ENCODE measurements at regions not wholly inside any gene's neighbourhood (a gene's known extent, or its start where the extent isn't known, plus 50 kb on each side); places are given as distances from the start of the nearest gene placed in this dataset.

DNA sequence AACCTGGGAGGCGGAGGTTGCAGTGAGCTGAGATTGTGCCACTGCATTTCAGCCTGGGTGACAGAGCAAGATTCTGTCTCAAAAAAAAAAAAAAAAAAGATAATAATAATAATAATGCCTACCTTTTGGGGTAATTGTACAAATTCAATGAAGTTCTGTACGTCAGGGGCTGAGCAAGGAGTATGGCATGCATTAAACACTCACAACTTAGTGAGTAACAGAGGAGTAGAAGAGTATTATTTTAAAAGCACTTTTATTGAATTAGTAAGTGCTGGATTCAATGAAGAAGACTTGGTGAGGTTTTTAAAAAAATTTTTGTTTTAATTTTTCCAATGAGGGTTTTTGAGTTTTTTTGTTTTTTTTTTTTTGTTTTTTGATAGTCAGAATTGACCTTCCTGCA is 783.6 kb upstream of the TBX3 start:
- Histone ChIP-seq H3K4me1 (no peaks in the 10 kb centered on the region), H3K36me3 (no peaks in the 10 kb centered on the region), H3K27me3 (no peaks in the 10 kb centered on the region), H3K4me3 (no peak overlapping the region), H3K27ac (no peak overlapping the region), H3K9me3 (no peaks in the 10 kb centered on the region)
- DNase-seq (ENCODE audit: low spot score in 2 of 2), result no peak
- TF ChIP-seq POLR2A (IDR thresholded peaks at IDR 0.05), result no peak
- no peak for TF ChIP-seq POLR2AphosphoS5 (IDR thresholded peaks at IDR 0.05)
- TF ChIP-seq, protein P1, sequence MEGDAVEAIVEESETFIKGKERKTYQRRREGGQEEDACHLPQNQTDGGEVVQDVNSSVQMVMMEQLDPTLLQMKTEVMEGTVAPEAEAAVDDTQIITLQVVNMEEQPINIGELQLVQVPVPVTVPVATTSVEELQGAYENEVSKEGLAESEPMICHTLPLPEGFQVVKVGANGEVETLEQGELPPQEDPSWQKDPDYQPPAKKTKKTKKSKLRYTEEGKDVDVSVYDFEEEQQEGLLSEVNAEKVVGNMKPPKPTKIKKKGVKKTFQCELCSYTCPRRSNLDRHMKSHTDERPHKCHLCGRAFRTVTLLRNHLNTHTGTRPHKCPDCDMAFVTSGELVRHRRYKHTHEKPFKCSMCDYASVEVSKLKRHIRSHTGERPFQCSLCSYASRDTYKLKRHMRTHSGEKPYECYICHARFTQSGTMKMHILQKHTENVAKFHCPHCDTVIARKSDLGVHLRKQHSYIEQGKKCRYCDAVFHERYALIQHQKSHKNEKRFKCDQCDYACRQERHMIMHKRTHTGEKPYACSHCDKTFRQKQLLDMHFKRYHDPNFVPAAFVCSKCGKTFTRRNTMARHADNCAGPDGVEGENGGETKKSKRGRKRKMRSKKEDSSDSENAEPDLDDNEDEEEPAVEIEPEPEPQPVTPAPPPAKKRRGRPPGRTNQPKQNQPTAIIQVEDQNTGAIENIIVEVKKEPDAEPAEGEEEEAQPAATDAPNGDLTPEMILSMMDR (IDR thresholded peaks at IDR 0.05), result no peak
- intact Hi-C loops (cut with DNase I; ENCODE audit: low total_unique reads), result no loop called here

DNA sequence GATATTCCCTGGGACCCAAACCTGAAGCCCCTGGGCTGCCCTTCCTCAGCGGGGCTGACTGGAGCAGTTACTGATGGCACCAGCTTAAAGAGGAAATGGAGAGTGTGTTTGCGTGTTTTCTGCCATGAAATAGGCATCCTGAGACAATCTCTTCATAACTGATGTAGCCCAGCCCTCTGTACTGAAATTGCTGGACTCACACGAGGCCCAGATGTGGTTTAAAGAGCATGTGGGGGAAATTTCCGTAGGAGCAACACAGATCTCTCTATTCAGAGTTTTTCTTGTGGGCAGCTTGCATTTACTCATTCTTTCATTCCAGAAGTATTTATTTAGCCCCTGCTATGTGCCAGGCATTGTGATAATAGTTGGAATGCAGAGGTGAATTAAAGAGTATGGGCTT is 782.1 kb upstream of the TBX3 start:
- intact Hi-C loops (cut with DNase I; ENCODE audit: low total_unique reads), result no loop called here
- H3K27ac ChIP-seq, result no peak overlapping the region

DNA sequence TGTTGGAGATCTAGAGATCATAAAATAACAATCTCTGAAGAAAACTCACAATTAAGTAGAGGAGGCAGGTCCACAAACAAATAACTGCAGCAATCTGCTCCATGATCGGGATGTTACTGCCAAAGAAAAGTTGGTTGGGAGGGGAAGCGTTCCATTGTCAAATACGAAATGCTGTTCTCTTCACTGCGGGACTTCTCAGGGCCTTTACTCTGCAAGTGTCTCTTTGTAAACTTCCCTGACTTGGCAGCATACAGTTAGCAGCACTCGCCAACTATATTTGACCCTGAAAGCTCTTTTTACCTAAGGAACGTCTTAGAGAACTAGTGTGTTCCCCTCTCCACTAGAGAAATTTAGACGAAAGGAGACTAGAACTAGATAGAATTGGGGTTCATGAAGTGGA is 780.7 kb upstream of the TBX3 start:
- Histone ChIP-seq H3K36me3 (no peaks in the 10 kb centered on the region), H3K27me3 (no peaks in the 10 kb centered on the region), H3K9me3 (no peaks in the 10 kb centered on the region), H3K27ac (peak overlapping the region; percentile 27 to 40), H3K4me1 (no peaks in the 10 kb centered on the region), H3K4me3 (peak overlapping the region in 1 of 3 donors; percentile 23)
- DNase-seq (ENCODE audit: low spot score in 2 of 2), result no peak
- intact Hi-C loops (cut with DNase I; ENCODE audit: low total_unique reads), result no loop called here
- TF ChIP-seq POLR2AphosphoS5 (IDR thresholded peaks at IDR 0.05), result no peak
- TF ChIP-seq, protein P1 (IDR thresholded peaks at IDR 0.05), result no peak
- TF ChIP-seq POLR2A (IDR thresholded peaks at IDR 0.05), result no peak

More for the DNA sequence above, 782.1 kb upstream of the TBX3 start:
- no peaks in the 10 kb centered on the region for H3K4me1 ChIP-seq
- DNase-seq (ENCODE audit: low spot score in 2 of 2), result no peak
- H3K9me3 ChIP-seq, result no peaks in the 10 kb centered on the region
- no peaks in the 10 kb centered on the region for H3K27me3 ChIP-seq
- no peak overlapping the region for H3K4me3 ChIP-seq
- no peak for TF ChIP-seq POLR2AphosphoS5 (IDR thresholded peaks at IDR 0.05)
- TF ChIP-seq POLR2A (IDR thresholded peaks at IDR 0.05), result no peak
- TF ChIP-seq, protein P1 (IDR thresholded peaks at IDR 0.05), result no peak
- no peaks in the 10 kb centered on the region for H3K36me3 ChIP-seq

DNA sequence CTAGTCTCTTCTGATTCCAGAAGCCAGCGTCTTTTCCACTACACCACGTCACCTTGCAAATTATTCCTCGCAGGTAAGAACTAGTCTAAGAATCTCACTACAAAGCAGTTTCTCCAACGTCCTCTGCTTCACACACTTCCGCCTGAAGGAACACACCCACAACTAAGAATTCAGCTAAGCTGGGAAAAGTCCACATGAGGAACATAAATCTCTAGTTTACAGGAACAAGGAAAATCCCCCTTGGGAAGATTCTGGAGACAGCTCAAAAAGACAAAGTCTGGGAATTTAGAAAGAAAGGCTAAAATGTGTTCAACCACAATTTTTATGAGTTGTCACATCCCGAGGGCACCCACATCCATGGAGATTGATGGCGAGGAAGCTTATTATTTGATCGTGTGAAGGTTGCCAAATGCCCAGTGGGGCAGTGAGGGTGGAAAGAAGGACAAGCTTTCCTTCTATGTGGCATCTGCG is 780.2 kb upstream of the TBX3 start:
- H3K4me1 ChIP-seq, result no peaks in the 10 kb centered on the region
- no peaks in the 10 kb centered on the region for H3K9me3 ChIP-seq
- H3K4me3 ChIP-seq, result peak overlapping the region in 1 of 3 donors; percentile 23
- DNase-seq (ENCODE audit: low spot score in 2 of 2), result no peak
- H3K27me3 ChIP-seq, result no peaks in the 10 kb centered on the region
- intact Hi-C loops (cut with DNase I; ENCODE audit: low total_unique reads), result no loop called here
- H3K27ac ChIP-seq, result peak overlapping the region; percentile 27 to 40
- TF ChIP-seq POLR2AphosphoS5 (IDR thresholded peaks at IDR 0.05) (no peak), POLR2A (IDR thresholded peaks at IDR 0.05) (no peak)
- TF ChIP-seq, protein P1 (IDR thresholded peaks at IDR 0.05), result no peak
- no peaks in the 10 kb centered on the region for H3K36me3 ChIP-seq

DNA sequence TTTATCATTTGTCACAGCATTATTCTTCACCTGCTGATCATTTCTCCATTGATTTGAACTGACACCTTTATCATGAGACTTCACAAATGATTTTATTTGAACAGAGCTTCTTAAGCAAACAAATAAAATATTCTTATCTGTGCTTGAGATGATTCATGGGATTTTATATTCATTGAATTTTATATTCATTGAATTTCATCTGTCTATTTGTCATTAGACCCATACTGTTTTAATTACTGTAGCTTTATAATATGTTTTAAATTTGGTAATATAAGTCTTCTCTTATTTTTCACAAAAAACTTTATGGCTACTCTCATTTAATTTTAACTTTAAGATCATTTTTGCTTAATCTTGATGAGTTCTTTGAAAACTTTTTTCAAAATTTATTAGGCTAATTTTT is 777.4 kb upstream of the TBX3 start:
- TF ChIP-seq POLR2A (IDR thresholded peaks at IDR 0.05) (no peak), POLR2AphosphoS5 (IDR thresholded peaks at IDR 0.05) (no peak)
- TF ChIP-seq, protein P1 (IDR thresholded peaks at IDR 0.05), result no peak

More for the DNA sequence above, 777.4 kb upstream of the TBX3 start:
- Histone ChIP-seq H3K4me3 (no peak overlapping the region), H3K36me3 (no peaks in the 10 kb centered on the region), H3K9me3 (no peaks in the 10 kb centered on the region), H3K4me1 (no peaks in the 10 kb centered on the region), H3K27ac (no peak overlapping the region), H3K27me3 (no peaks in the 10 kb centered on the region)
- intact Hi-C loops (cut with DNase I; ENCODE audit: low total_unique reads), result no loop called here
- DNase-seq (ENCODE audit: low spot score in 2 of 2), result no peak
